NCI-H1092 treated with DMSO at 0.1 percent for 48 hours (cell line): ENCODE measurements at regions not wholly inside any gene's neighbourhood (a gene's known extent, or its start where the extent isn't known, plus 50 kb on each side); places are given as distances from the start of the nearest gene placed in this dataset.

Experiments used
- DNase-seq: peaks from one replicate; lab custom pipeline; 2025; lab: John Stamatoyannopoulos, UW

DNA sequence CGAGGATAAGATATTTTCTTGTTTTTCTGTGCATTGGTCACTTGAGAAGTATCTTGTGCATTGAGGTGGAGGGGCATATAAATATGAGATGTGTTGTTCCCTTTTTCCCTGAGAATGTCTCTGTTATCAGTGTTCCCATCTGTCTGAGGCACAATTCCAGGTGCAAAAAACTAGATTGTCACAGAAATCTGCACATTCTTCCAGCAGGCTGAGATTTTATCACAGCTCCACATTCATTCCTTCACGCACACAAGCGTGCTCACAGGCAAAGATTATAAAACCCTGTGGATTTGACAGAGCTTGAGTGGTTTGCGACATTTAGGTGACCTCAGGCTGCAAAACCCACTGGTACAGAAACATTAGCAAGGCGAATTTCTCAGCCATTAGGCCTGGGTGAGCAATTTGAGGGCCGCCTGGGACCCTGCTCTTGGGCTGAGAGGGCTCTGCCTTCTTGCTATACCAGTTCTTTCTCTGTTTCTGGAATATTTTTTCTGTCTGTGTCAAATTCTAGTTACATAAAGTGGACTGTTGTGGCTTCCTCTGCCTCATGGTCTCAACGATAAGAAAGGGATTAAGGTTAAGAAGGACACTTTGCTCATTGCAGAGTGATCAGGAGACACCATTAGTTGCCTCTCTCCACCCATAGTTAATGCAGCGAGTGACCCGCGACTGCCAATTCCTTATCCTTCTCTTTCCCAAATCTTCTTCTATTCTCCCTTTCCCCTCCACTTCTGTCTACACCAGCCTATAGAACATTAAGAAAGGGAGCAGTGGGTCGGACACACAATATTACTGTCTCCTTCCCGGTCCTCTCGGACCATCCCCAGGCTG, 86.7 kb upstream of the C1QTNF7 start:
- no peak for DNase-seq

DNA sequence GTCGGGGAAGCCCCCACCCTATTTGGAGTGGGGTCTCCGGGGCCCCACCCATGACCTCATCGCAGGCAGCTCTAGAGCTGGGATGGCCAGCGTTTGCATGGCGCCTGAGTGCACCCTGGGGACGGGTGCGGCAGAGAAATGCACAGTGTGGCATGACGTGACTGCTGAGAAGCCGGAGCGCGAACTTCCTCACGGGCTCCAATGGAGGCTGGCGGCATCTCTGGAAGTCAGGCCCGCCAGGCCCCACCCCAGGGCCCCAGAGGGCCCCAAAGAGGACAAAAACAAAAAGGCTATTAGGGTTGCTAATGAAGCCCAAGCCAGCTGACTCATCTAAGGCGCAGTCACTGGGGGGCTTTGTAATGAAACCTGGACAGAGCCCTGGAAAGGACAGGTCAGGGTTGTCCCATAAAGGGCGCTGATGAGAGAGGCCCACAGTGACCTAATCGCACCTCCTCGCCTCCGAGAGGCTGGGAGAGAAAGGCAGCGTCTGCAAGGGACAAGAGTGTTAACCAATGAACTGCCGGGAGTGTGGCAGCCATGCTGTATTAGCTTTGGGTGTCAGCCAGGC, 86.0 kb upstream of the C1QTNF7 start:
- no peak for DNase-seq

DNA sequence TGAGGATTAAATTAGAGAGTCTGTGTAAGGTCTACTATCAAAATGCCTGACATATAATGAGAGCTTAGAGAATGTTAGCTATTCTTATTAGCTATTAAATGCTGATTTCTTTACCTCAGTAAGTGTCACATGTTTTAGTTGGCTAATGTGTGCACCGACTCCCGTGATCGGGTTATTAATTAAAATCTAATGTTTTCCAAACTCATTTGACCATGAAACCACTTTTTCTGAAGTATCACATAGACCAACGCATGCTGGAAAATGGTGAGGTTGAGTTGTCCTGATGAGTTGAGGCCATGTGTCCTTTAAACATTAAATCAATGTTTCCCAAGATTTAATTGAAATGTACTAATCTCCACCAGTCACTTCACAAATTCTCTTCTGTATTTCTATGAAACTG, 84.8 kb upstream of the C1QTNF7 start:
- DNase-seq: no peak

DNA sequence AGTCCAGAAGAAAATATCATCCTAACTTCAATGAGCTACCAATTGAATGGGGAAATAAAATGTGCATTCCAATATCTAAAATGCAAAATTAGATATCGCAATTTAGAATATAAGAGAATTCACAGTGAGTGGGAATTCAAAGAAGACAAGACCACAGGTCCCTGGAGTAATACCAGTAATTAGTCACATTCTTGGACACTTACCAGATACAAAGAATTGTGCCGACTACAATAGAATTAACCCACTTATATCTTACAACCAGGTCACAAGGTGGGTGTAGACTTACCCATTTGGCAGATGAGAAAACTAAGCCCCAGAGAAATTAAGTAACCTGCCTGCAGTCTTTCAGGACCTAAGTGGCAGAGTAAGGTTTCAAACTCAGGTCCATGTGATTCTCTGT, 84.3 kb upstream of the C1QTNF7 start:
- no peak for DNase-seq

DNA sequence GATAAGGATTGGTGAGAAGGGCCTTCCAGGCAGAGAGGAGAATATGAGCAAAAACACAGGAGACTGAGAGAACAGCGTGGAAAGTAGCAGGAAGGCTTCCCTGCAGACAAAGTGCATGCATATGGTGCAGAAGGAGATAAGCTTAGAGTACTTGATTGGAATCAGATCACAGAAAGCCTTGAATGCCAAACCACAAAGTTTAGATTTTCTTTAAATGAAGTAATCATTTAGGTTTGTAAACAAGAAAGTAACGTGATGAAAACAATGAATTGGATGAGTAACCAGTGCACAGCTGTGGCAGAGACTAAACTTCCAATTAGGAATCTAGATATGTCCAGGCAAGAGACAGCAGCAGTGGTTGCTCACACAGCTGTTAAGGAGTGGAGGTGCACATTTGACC, 83.8 kb upstream of the C1QTNF7 start:
- DNase-seq: no peak

DNA sequence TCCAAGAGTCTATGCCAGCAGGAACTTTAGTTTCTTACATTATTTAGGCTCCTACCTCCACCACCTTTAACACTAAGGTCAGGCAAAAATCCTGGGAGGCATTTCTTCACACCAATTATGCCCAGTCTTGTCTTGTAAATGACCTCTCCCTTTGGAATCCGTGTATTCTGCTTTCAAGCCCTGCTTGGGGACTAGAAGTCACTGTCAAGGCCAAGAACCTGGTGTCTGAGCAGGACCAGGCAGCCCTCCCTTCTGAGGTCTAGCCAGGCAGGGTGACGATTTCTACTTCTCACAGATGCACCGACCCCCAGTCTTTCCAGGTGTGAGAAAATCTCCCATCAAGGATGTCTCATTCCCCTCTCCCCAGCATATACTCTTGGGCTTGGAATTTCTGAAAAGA, 82.7 kb upstream of the C1QTNF7 start:
- no peak for DNase-seq

DNA sequence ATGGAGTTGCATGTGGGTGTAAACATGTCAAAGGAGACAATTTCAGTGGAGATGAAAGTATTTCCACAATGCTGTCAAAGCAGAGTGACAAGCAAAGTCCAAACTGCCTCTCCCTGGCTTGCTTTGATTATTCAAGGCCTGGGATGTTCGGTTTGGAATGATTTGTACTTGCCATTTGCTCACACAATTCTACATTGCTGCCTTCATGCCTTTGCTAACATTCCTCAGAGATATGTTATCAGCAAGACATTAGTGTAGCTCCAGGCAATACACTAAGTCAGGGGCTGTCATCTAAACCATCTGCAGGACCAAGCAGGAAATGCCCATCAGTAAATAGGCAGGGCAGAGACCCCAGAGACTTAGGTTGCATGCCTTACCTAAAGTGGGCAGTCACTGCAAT, 79.6 kb upstream of the C1QTNF7 start:
- no peak for DNase-seq

DNA sequence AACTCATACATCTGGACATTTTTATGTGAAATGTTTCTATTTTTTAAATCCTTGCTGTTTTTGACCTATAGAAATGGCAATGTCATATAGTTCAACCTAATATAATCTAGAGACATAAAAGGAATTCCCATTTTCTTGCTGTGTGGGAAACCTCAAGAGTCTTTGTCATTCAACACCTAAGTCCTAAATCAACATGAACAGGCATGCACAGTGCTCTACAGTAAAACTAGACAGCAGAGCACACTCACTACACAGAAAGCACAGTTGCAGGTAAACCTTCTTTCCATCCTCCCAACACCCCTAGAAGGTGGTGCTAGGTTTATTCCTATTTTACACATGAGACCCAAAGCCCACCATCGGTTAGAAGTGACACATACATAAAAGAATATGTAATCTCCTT, 79.1 kb upstream of the C1QTNF7 start:
- DNase-seq: no peak

DNA sequence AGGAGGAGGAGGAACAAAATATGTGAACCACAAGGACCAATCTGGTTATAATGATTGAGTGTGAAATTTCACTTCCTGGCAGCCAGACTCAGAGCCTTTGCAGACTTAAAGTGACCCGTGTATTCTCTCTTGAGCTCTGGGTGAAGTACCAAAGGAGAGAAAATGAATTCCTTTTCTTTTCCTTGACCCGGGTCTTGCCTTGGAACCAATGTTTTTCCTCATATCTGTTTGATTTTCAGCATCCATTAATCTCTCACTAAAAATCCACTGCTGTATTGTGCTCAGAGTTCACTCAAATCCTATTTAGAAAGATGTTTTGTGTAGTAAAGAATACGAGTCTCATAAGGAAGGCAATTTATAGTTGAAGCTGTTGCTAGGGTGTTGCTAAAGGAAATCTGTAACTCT, 78.3 kb upstream of the C1QTNF7 start:
- no peak for DNase-seq

DNA sequence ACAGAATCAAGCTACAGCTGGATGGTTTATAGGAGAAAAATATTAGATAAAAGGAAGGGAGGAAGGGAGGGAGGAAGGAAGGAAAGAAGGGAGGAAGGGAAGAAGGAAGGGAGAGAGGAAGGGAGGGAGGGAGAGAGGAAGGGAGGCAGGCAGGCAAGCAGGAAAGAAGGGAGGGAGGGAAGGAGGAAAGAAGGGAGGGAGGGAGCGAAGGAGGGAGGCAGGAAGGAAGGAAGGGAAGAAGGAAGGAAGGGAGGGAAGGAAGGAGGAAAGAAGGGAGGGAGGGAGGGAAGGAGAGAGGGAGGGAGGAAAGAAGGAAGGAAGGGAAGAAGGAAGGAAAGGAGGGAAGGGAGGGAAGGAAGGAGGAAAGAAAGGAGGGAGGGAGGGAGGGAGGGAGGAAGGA, 77.9 kb upstream of the C1QTNF7 start:
- no peak for DNase-seq

DNA sequence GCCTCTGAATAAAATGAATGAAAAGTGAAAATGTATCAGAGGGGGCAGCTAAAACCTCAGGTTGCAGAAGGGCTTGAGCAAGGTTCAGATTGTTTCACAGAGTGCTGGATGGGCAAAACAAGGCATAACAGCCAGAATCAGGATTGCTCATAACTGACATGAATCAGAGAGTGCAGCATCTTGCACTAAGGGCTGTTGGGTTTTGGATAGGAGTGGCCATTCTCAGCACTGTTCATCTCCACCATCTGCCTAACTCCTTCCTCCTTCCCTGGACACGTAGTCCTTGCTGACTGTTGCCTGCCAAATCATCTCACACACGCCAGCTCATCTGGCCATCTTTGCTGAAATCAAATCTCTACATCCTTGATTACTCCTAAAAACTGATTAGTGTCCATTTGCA, 75.3 kb upstream of the C1QTNF7 start:
- no peak for DNase-seq

DNA sequence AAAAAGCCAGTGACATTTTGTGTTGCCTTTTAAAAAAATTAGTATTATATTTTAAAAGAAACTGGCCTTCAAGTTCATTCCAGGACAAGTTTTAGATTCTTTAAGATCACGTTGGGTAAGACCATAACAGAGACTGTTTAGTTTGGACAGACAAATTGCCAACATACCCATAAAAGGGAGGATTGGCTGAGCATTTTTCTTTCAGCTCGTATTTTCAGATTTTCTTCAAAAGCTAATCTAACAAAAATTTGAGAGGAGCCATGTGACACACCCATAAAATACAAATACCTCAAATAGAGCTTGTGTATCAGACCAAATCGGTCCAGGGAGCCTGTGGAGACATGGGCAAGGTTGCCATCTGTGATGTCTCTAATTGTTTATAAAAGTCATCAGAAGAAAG, 74.6 kb upstream of the C1QTNF7 start:
- no peak for DNase-seq

DNA sequence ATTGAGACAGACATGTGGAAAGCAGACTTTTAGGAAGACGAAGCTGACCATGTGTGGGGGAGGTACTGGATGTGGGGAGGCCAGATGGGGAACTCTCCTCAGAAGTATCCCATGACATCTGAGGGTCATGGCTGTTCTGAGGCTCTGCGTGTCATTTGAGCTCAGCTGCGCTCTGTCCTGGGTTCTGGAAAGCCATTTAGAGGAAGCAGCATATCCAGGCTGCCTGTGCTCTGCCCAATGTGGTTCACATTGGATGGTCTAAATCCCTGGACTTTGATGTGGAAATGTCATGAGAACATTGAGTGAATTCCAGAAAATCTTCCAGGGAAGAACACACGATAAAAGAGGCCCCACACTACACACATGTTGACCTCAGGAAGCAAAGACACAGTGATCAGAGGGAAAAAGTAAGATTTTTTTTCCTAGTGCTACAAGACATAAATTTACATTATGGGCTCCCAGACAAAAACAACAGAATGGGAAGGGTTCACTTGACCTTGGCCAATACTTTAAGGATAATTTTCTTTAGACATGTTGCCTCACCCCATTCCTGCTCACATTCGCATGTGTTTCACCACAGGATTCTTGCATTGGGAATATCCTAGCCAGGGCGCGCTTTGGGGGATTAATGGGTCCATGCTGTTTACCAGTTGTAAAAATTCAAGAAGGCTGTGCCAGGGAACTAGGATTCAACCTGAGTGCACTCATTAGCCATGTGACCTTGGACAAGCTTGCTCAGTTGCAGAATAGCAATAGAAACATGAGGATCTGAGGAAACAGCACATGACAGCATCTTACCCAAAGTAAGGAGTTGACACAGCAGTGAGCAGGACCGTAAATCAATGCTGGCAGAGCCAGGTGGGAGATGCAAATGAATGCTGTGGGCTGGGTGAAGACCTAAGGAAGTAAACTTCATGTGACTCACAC, 73.2 kb upstream of the C1QTNF7 start:
- no peak for DNase-seq

DNA sequence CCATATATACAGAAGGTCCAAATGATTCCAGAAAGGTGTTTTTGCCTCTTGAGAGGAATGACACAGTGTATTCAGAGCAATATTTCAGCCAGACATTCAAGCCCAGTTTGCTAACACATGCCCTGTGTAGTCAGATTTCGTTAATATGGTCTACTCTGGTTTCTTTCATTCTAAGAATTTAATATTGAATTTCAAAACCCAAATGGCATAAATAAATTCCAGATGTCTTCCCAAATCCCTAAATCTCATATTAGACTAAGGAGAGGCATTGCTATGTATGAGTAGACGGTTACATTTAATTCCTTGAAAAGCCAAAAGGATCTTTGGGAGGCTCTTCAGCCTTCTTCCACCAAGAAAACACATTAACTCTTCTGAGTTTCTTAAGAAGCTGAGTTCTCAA, 66.3 kb upstream of the C1QTNF7 start:
- DNase-seq: no peak

DNA sequence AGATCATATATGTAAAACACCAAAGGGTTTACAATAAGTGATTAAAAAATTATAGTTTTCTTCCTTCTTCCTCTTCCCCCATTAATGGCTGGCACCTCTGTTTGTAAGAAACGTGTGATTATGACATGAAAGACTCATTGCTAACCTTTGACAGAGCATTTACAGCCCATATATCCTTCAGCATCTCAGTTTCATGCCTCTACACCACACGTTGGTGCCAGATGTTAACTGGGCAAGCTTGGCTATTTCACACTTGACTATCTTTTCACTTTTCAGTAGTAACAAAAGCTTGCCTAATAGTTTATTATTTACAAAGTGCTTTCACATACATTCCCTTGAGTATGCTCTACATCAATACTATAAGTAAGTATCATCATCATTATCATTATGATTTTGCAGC, 65.3 kb upstream of the C1QTNF7 start:
- no peak for DNase-seq

DNA sequence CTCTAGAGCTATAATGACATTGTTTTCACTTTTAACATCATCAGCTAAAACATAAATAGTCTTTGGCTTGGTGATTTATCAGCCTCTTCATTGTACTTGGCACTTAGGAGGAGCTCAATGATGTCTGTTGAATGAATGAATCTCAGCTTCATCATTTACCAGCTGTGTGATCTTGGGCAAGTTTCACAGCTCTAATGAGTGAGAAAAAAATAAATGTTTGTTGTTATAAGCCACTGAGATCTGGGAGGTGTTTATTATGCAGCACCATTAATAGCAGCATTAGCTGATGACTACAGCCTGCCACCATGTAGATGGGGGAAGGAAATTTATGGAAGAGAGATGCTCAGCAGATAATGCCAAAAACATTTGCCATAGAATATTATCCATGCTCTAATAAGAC, 63.6 kb upstream of the C1QTNF7 start:
- DNase-seq: no peak

DNA sequence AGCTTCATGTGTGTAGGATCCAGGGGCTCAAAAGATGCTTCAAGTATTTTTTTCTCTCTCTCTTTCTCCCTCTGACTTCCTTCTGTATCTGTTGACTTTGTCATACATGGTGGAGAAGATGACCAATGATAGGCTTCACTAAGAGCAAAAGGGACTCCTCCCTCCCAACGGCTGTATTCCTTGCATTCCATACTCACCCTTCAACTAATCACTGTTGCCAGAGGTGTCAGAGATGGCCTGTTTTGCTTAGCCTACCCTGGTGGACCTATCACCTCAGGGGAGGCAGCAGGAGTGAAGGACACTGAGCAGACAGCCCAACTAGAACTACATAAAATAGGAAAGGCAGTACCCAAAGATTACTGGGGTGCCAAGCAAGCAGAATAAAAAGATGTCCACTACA, 62.2 kb upstream of the C1QTNF7 start:
- DNase-seq: no peak

DNA sequence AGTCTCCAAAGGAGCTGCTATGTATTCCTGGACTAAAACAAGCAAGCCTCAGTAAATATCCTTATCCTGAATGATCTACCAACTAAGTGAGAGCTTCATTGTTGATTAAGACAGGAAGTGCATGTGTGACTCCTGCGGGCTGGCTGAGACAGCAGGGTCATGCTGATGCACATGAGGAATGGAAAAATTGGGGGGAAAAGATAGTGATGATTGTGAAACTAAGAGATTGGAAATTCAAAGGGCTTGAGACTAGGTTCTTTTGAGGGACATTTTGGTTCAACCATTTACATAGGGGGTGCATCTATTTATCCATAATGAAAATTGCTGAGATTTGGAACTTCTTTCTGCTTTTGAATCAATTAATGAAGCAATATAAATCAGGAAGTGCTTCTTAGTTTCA, 61.1 kb upstream of the C1QTNF7 start:
- DNase-seq: no peak

DNA sequence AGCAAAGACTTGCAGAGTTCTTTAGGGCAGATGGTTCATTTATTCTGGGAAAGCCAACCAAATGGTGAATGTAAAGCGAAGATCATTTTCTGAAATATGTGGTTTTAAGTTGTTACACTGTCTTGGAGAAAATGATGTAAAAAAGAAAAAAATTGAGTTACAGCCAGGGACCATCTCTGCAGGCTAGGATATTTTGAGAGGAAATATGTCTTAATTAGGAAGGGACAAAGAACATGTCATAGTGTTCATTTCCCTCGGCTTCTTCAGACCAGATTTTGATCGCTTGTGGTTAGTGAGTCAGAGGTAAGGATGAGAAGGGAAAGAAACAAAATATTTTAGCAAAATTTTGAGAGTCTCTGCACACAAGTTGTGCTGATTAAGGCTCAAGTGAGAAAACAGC, 59.0 kb upstream of the C1QTNF7 start:
- DNase-seq: no peak

DNA sequence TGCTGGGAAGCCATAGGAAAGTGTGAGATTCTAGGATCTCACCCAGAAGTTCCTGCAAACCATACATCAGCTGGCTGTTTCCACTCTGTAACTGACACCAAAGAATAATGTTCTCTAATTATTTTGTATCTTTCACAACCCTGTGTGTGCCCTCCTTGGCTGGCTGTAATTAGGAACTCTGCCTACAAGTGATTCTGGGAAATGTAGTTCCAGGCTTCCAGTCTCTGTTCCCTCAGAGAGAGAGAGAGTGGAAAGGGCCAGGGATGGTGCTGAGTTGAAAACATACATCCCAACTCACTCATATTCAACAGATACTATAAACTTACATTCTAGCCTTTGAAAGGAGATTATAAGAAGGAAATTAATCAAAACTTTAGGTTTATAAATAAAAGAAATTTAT, 57.5 kb upstream of the C1QTNF7 start:
- no peak for DNase-seq

DNA sequence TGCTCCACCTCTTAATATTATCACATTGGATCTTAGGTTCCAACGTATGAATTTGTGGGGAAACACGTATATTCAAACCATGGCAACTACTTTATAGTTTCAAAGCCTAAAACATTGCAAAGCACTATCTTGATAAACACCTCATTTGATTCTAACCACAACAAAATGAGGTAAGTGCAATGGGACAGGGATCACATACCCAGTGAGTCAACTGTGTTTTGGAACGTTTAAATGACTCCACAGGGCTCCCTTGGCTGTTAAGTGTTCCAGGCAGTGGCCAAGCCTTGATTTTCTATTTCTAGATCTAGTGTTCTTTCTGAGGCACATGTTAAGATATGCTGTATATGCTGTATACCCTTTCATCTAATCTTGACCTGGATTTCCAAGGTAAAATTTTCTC, 54.5 kb upstream of the C1QTNF7 start:
- DNase-seq: no peak

DNA sequence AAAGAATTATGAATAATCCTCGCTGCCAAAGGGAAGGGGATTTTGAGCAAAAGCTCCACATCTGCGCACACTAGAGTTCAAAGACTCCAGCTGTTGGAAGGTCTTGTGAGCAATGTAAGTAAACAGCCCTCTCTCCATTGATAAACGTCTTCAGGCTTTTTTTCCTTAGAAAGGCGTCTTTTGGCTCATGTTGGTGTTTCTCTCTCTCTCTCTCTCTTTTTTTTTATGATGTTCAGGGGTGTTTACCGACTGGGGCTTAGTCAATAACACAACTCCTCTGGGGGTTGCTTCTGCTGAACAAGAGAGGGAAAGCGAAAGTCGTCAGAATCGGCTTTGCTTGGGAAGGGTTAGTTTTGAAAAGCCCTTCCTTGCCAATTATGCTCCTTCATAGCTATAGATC, 53.2 kb upstream of the C1QTNF7 start:
- no peak for DNase-seq

DNA sequence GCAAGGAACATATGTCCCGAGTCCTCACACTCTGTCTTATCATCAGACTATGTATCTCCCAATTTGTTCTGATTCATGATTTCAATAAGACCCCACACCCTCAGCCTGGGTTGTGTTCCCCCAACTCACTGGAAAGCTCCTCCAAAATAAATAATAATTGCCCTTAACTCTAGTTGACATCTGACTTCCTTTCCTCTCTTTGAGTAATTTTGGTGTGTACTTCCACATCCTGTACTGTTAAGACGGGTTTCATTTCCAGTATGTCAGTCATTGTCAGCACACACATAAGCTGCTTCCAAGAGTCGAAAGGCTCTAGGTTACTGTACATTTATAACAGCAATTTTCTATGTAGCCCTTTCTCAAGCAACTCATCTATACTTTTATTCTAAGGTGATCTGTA, 52.2 kb upstream of the C1QTNF7 start:
- no peak for DNase-seq
